ENCODE measurements at regions not wholly inside any gene's neighbourhood (a gene's known extent, or its start where the extent isn't known, plus 50 kb on each side); places are given as distances from the start of the nearest gene placed in this dataset.

DNA sequence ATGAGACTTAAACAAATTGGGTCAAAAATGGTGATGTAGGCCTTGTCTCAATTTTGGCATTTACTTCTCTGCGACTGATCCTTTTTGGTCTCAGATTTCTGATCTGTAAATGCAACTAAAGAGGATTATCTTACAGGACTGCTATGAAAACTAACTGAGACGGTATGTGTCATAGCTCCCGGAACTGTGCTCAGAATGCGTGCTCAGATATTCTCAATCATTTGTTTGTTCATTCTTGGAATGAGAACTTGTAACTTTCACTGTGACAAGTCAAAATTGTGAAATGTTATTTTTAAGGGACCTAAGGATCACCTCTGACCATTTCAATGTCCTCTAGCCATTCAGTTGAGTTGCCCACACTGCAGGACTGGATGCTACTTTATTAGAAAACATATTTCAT lies 498.2 kb upstream of the PIK3C3 start:
- TF ChIP-seq MYC (IDR thresholded peaks at IDR 0.05; ENCODE audit: low read depth, low read length) (no peak), POLR2A (IDR thresholded peaks at IDR 0.05; ENCODE audit: extremely low read depth, insufficient read length) (no peak)
- TF ChIP-seq, protein P1, sequence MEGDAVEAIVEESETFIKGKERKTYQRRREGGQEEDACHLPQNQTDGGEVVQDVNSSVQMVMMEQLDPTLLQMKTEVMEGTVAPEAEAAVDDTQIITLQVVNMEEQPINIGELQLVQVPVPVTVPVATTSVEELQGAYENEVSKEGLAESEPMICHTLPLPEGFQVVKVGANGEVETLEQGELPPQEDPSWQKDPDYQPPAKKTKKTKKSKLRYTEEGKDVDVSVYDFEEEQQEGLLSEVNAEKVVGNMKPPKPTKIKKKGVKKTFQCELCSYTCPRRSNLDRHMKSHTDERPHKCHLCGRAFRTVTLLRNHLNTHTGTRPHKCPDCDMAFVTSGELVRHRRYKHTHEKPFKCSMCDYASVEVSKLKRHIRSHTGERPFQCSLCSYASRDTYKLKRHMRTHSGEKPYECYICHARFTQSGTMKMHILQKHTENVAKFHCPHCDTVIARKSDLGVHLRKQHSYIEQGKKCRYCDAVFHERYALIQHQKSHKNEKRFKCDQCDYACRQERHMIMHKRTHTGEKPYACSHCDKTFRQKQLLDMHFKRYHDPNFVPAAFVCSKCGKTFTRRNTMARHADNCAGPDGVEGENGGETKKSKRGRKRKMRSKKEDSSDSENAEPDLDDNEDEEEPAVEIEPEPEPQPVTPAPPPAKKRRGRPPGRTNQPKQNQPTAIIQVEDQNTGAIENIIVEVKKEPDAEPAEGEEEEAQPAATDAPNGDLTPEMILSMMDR (IDR thresholded peaks at IDR 0.05; ENCODE audit: low read depth, low read length): no peak
- no peak overlapping the region for H3K4me3 ChIP-seq (ENCODE audit: low read depth, low read length)
- DNase-seq (ENCODE audit: low read depth): no peak

DNA sequence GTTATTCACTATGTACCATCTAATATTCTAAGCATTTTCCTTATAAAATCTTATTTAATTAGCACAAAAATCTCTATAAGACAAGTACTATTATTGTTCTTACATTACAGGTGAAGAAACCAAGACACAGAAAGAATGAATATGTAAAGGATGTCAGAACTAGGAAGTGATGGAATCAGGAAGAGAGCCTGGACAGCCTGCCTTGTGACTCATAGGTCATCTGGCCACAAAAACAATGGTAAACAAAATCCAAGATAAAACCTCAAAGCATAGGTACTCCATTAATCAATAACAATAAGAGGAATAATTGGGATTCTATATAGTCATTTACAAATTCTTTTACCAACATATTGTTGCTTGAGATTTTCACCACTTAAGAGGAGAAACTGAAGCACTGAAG lies 505.4 kb upstream of the PIK3C3 start:
- no peak for DNase-seq (ENCODE audit: low read depth)
- no peak for TF ChIP-seq POLR2A (IDR thresholded peaks at IDR 0.05; ENCODE audit: extremely low read depth, insufficient read length)
- no peak for TF ChIP-seq MYC (IDR thresholded peaks at IDR 0.05; ENCODE audit: low read depth, low read length)
- TF ChIP-seq, protein P2, sequence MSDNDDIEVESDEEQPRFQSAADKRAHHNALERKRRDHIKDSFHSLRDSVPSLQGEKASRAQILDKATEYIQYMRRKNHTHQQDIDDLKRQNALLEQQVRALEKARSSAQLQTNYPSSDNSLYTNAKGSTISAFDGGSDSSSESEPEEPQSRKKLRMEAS (IDR thresholded peaks at IDR 0.05; ENCODE audit: low read depth, low read length): no peak
- TF ChIP-seq, protein P1 (IDR thresholded peaks at IDR 0.05; ENCODE audit: low read depth, low read length): no peak
- H3K4me3 ChIP-seq (ENCODE audit: low read depth, low read length): no peak overlapping the region

DNA sequence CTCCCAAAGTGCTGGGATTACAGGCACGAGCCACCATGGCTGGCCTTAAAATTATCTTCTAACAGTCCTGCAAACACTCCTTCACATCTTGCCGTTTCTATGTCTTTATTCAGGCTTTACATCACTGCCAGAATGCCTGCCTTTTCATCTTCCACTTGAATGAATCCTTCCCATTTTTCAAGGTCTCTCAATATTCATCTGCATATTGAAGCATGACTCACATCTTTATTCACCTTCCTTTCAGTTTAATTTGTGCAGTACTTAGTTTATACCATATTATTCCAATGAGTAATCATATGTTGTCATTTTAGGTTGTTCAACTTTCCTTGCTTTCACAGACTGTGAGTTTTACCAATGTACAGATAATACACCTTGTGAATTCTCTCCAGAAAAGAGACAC lies 510.1 kb upstream of the PIK3C3 start:
- TF ChIP-seq, protein P2 (IDR thresholded peaks at IDR 0.05; ENCODE audit: low read depth, low read length): no peak
- no peak for TF ChIP-seq POLR2A (IDR thresholded peaks at IDR 0.05; ENCODE audit: extremely low read depth, insufficient read length)
- TF ChIP-seq, protein P1 (IDR thresholded peaks at IDR 0.05; ENCODE audit: low read depth, low read length): no peak
- TF ChIP-seq MYC (IDR thresholded peaks at IDR 0.05; ENCODE audit: low read depth, low read length): no peak
- no peak for DNase-seq (ENCODE audit: low read depth)

DNA sequence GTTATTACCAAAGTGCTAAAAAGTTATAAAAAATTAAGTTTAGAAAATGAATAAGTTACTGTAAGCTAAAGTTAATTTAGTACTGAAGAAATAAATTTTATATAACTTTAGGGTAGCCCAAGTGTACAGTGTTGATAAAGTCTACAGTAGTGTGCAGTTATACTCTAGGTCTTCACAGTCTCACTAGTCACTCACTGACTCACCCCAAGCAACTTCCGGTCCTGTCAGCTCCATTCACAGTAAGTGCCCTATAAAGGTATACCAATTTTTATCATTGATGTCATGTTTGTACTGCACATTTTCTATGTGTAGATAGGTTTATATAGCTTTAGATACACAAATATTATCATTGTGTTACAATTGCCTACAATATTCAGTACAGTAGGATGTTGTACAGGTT lies 518.3 kb upstream of the PIK3C3 start:
- no peak for DNase-seq (ENCODE audit: low read depth)
- H3K4me3 ChIP-seq (ENCODE audit: low read depth, low read length): no peak overlapping the region
- TF ChIP-seq, protein P2 (IDR thresholded peaks at IDR 0.05; ENCODE audit: low read depth, low read length): no peak
- TF ChIP-seq MYC (IDR thresholded peaks at IDR 0.05; ENCODE audit: low read depth, low read length): no peak
- TF ChIP-seq, protein P1 (IDR thresholded peaks at IDR 0.05; ENCODE audit: low read depth, low read length): no peak

More for the DNA sequence above, 510.1 kb upstream of the PIK3C3 start:
- no peak overlapping the region for H3K4me3 ChIP-seq (ENCODE audit: low read depth, low read length)

DNA sequence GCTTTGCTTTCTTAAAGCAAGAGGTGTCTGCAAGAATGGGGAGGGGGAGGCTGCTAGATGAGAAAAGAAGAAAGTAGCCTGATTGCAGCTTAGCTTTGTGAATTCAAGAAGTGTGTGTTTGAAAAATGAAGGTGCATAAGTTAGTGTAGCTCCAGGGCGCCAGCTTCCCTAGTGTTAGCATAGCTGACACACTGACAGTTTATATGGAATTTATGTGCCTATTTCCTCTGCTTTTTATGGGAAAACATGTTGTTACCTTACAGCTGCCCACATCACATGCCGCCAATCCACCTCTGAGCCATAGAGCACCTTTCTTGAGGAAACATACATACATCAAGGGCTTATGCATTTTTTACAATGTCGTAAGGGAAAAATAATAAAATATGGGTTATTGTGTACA lies 536.4 kb upstream of the PIK3C3 start:
- TF ChIP-seq, protein P1 (IDR thresholded peaks at IDR 0.05; ENCODE audit: low read depth, low read length): no peak
- TF ChIP-seq POLR2A (IDR thresholded peaks at IDR 0.05; ENCODE audit: extremely low read depth, insufficient read length) (no peak), MYC (IDR thresholded peaks at IDR 0.05; ENCODE audit: low read depth, low read length) (no peak)
- TF ChIP-seq, protein P2 (IDR thresholded peaks at IDR 0.05; ENCODE audit: low read depth, low read length): no peak
- DNase-seq (ENCODE audit: low read depth): no peak

DNA sequence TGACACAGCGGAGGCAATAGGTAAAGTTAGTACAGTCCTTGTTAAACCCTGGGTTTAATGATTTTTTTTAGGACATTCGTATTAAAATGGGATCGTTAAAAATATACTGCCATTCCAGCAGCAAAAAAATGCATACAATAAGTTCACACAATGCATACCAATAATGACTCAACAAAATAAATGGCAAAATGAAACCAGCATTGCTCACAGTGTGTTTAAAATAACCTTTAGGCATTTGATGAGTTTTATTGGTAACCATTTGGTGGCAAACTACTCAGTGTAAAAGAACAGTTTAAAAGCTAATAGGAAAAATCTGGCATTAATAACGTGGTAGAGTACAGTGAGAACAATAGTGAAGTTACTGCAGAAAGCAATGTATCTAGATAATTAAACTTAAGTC lies 539.0 kb upstream of the PIK3C3 start:
- no peak overlapping the region for H3K4me3 ChIP-seq (ENCODE audit: low read depth, low read length)
- no peak for TF ChIP-seq POLR2A (IDR thresholded peaks at IDR 0.05; ENCODE audit: extremely low read depth, insufficient read length)
- TF ChIP-seq, protein P1 (IDR thresholded peaks at IDR 0.05; ENCODE audit: low read depth, low read length): no peak
- TF ChIP-seq MYC (IDR thresholded peaks at IDR 0.05; ENCODE audit: low read depth, low read length): no peak
- TF ChIP-seq, protein P2 (IDR thresholded peaks at IDR 0.05; ENCODE audit: low read depth, low read length): no peak
- DNase-seq (ENCODE audit: low read depth): no peak

More for the DNA sequence above, 536.4 kb upstream of the PIK3C3 start:
- no peak overlapping the region for H3K4me3 ChIP-seq (ENCODE audit: low read depth, low read length)
